SK-N-SH (cell line): ENCODE measurements at regions not wholly inside any gene's neighbourhood (a gene's known extent, or its start where the extent isn't known, plus 50 kb on each side); places are given as distances from the start of the nearest gene placed in this dataset.

Source experiments
- CTCF ChIA-PET: fragments of 300-600, 350-600 bp; formaldehyde crosslinking; extraction: SDS; loops from one replicate; lab custom pipeline; 2021; lab: Yijun Ruan, JAX
- POLR2A ChIA-PET: fragments of 350-600 bp; sonication (Branson Sonifier 250); formaldehyde crosslinking; extraction: SDS; loops from one replicate; lab custom pipeline; 2020; ENCODE audit warnings: antibody characterized with exemption, inconsistent platforms; lab: Yijun Ruan, JAX
- DNase-seq: peaks from one replicate; pipeline ENCODE4 v3.0.0; 2012
- H2AFZ ChIP-seq: fragments of 200-600 bp; sonication (generic); 2 replicates; pipeline ENCODE4 v1.8.1; 2016; ENCODE audit warnings: antibody characterized with exemption, mild to moderate bottlenecking, low read depth
- H3F3A ChIP-seq: fragments of 200-600 bp; sonication (generic); replicated peaks from 2 replicates; pipeline ENCODE3; 2016; ENCODE audit warnings: antibody characterized with exemption, mild to moderate bottlenecking; ENCODE audit not compliant: insufficient read depth
- H3K27ac ChIP-seq, 2 experiments: fragments of 200-500 bp in 1 of 2; fragments of 200-600 bp in 1 of 2; sonication (Bioruptor generic) in 1 of 2; sonication (generic), shearing (Covaris generic) in 1 of 2; 2 replicates each; pipeline versions ENCODE4 v1.5.1 to v1.6.1; 2014 to 2016; ENCODE audit warnings: low read depth in 2 of 2, inconsistent platforms in 1 of 2, low read length in 1 of 2, mild to moderate bottlenecking in 1 of 2, mixed read lengths in 1 of 2
- H3K27me3 ChIP-seq: fragments of 200-600 bp; sonication (generic), shearing (Covaris generic); 2 replicates; pipeline ENCODE4 v1.6.1; 2016; ENCODE audit warnings: mixed run types; ENCODE audit not compliant: insufficient read depth
- H3K36me3 ChIP-seq, 2 experiments: fragments of 200-500 bp in 1 of 2; fragments of 200-600 bp in 1 of 2; sonication (Bioruptor generic) in 1 of 2; sonication (generic) in 1 of 2; replicated peaks in 1 of 2; 2 replicates each; pipeline versions ENCODE3 to v1.5.1; 2014 to 2016; ENCODE audit warnings: low read length in 1 of 2, mild to moderate bottlenecking in 1 of 2; ENCODE audit not compliant: insufficient read depth in 2 of 2, control insufficient read depth in 1 of 2
- H3K4me1 ChIP-seq, 2 experiments: fragments of 200-500 bp in 1 of 2; fragments of 200-600 bp in 1 of 2; sonication (Bioruptor generic) in 1 of 2; sonication (generic), shearing (Covaris generic) in 1 of 2; 2 replicates each; pipeline versions ENCODE4 v1.5.1 to v1.6.1; 2014 to 2016; ENCODE audit warnings: low read depth in 1 of 2, low read length in 1 of 2, mixed run types in 1 of 2; ENCODE audit not compliant: insufficient read depth in 2 of 2, control insufficient read depth in 1 of 2
- H3K4me2 ChIP-seq: fragments of 200-600 bp; sonication (generic), shearing (Covaris generic); 2 replicates; pipeline ENCODE4 v1.6.1; 2017; ENCODE audit warnings: mixed run types
- H3K4me3 ChIP-seq, 2 experiments: fragments of 200-500 bp in 1 of 2; fragments of 200-600 bp in 1 of 2; sonication (Bioruptor generic) in 1 of 2; sonication (generic), shearing (Covaris generic) in 1 of 2; 2 replicates each; pipeline versions ENCODE4 v1.5.1 to v1.8.1; 2014 to 2016; ENCODE audit warnings: low read depth in 2 of 2, inconsistent platforms in 1 of 2, low read length in 1 of 2, mild to moderate bottlenecking in 1 of 2, mixed read lengths in 1 of 2, moderate library complexity in 1 of 2
- H3K79me2 ChIP-seq: fragments of 200-600 bp; sonication (generic); 2 replicates; pipeline ENCODE4 v1.8.1; 2017; ENCODE audit warnings: mild to moderate bottlenecking; ENCODE audit not compliant: insufficient read depth
- H3K9ac ChIP-seq: fragments of 200-600 bp; sonication (generic); 2 replicates; pipeline ENCODE4 v1.6.1; 2017; ENCODE audit warnings: mixed run types
- H3K9me2 ChIP-seq: fragments of 200-600 bp; sonication (generic); 2 replicates; pipeline ENCODE4 v1.6.1; 2017; ENCODE audit warnings: mixed run types
- H3K9me3 ChIP-seq: fragments of 200-600 bp; sonication (generic); 2 replicates; pipeline ENCODE4 v1.6.1; 2017; ENCODE audit warnings: mixed run types, mild to moderate bottlenecking, moderate library complexity
- H4K20me1 ChIP-seq: fragments of 200-600 bp; sonication (generic); 2 replicates; pipeline ENCODE4 v1.6.1; 2017; ENCODE audit warnings: mild to moderate bottlenecking, mixed run types; ENCODE audit not compliant: insufficient read depth
- CHD2 ChIP-seq: fragments of 150-350 bp; IDR thresholded peaks from 2 replicates; pipeline ENCODE4 v1.6.1; 2018; ENCODE audit warnings: low read length; ENCODE audit not compliant: partially characterized antibody
- EP300 ChIP-seq, 2 experiments: IDR thresholded peaks; 2 replicates each; pipeline versions ENCODE4 v1.4.0 to v1.6.1; 2012; ENCODE audit warnings: borderline replicate concordance in 1 of 2, low read depth in 1 of 2, low read length in 1 of 2
- FOSL2 ChIP-seq: IDR thresholded peaks from 2 replicates; pipeline ENCODE4 v1.4.0; 2012; ENCODE audit warnings: low read depth, mild to moderate bottlenecking, moderate library complexity, borderline replicate concordance
- FOXJ3 ChIP-seq: sonication (generic); formaldehyde crosslinking; IDR thresholded peaks from 2 replicates; pipeline ENCODE4 v1.5.1; 2020; ENCODE audit warnings: mild to moderate bottlenecking, missing genetic modification reagents
- FOXM1 ChIP-seq: IDR thresholded peaks from 2 replicates; pipeline ENCODE4 v1.4.0; 2012; ENCODE audit warnings: low read depth, mild to moderate bottlenecking
- GATA2 ChIP-seq: sonication (generic); formaldehyde crosslinking; IDR thresholded peaks from 2 replicates; pipeline ENCODE4 v1.5.0; 2020; ENCODE audit warnings: mild to moderate bottlenecking, missing genetic modification reagents
- JUND ChIP-seq: IDR thresholded peaks from 2 replicates; pipeline ENCODE4 v1.4.0; 2012
- MEF2A ChIP-seq: IDR thresholded peaks from 2 replicates; pipeline ENCODE4 v1.4.0; 2012; ENCODE audit warnings: low read depth, borderline replicate concordance
- MXI1 ChIP-seq: IDR thresholded peaks from 2 replicates; pipeline ENCODE4 v1.6.1; 2012; ENCODE audit warnings: mild to moderate bottlenecking, low read depth, low read length, improper control_type of control experiment
- NFIC ChIP-seq: IDR thresholded peaks from 2 replicates; pipeline ENCODE4 v1.4.0; 2012; ENCODE audit warnings: borderline replicate concordance
- PBX3 ChIP-seq: IDR thresholded peaks from 2 replicates; pipeline ENCODE4; 2012
- POLR2AphosphoS5 ChIP-seq: IDR thresholded peaks from 2 replicates; pipeline ENCODE4 v1.6.1; 2012; ENCODE audit warnings: low read depth, low read length
- RXRA ChIP-seq: IDR thresholded peaks from 2 replicates; pipeline ENCODE4 v1.4.0; 2012; ENCODE audit warnings: low read depth, mild to moderate bottlenecking, borderline replicate concordance
- TAF1 ChIP-seq: IDR thresholded peaks from 2 replicates; pipeline ENCODE4 v1.6.1; 2012; ENCODE audit warnings: low read depth, mild to moderate bottlenecking, low read length, moderate library complexity, borderline replicate concordance
- TCF12 ChIP-seq: IDR thresholded peaks from 2 replicates; pipeline ENCODE4 v1.4.0; 2012
- TEAD4 ChIP-seq: IDR thresholded peaks from 2 replicates; pipeline ENCODE4 v1.4.0; 2012; ENCODE audit warnings: mild to moderate bottlenecking, borderline replicate concordance; ENCODE audit not compliant: insufficient read depth
- YY1 ChIP-seq: IDR thresholded peaks from 2 replicates; pipeline ENCODE4 v1.4.0; 2012; ENCODE audit warnings: low read depth, mild to moderate bottlenecking
- ZBTB33 ChIP-seq: IDR thresholded peaks from 2 replicates; pipeline ENCODE4 v1.4.0; 2012; ENCODE audit warnings: low read depth, borderline replicate concordance
- WGBS: methylation state at CpG from one replicate; pipeline ENCODE4 v1.1.6; 2017; ENCODE audit warnings: low lambda C conversion rate; 5-methylcytosine and 5-hydroxymethylcytosine counted together

- H3K27me3 ChIP-seq: no peaks in the 10 kb centered on the region
- no peak overlapping the region for H2AFZ ChIP-seq
- no peaks in the 10 kb centered on the region for H3K9me3 ChIP-seq
- H3K9me2 ChIP-seq: no peaks in the 10 kb centered on the region
- no peaks in the 10 kb centered on the region for H3F3A ChIP-seq
- peak; percentile 84 for TF ChIP-seq NFIC
- TF ChIP-seq RXRA: peak; percentile 75; the same call in 1 of the 2 replicates
- TF ChIP-seq EP300 (IDR thresholded peaks at IDR 0.05; ENCODE audit: borderline replicate concordance in 1 of 2, low read depth in 1 of 2, low read length in 1 of 2): peak; percentile 73 to 91
- no peak for TF ChIP-seq FOXJ3
- peak; percentile 61 for TF ChIP-seq POLR2AphosphoS5
- TF ChIP-seq PBX3: peak; percentile 86
- peak; percentile 91 for TF ChIP-seq TEAD4
- 0 out of 2 replicates have a peak, but pooled peaks have one; percentile 17 for TF ChIP-seq MEF2A
- TF ChIP-seq FOSL2: peak; percentile 47
- TF ChIP-seq FOXM1: peak; percentile 89; the same call in 1 of the 2 replicates
- peak; percentile 78 for TF ChIP-seq JUND
- TF ChIP-seq YY1: no peak
- 0 out of 2 replicates have a peak, but pooled peaks have one; percentile 24 for TF ChIP-seq TAF1
- TF ChIP-seq CHD2: no peak
- TF ChIP-seq MXI1: no peak
- peak; percentile 64 for TF ChIP-seq GATA2
- peak; percentile 37; the same call in 1 of the 2 replicates for TF ChIP-seq ZBTB33
- peak; percentile 90 for TF ChIP-seq TCF12
- peak; percentile 44 for DNase-seq
- peak overlapping the region; percentile 59 to 77 for H3K27ac ChIP-seq
- H3K36me3 ChIP-seq: no peaks in the 10 kb centered on the region
- CTCF ChIA-PET: interaction anchor here (1.0 to 1.6 kb wide), 4 partner anchors 14 to 89 kb away, joined by 3 to 14 read pairs (median 4); no protein-coding TSS in a partner anchor
- 44% methylated on average over 2 of the region's 2 CpGs for WGBS
- POLR2A ChIA-PET: no interaction called here
- no peak overlapping the region for H3K9ac ChIP-seq
- peaks cover 0 to 2% of the 10 kb centered on the region in 2 experiments; a peak in 2 of 4 replicates for H3K4me1 ChIP-seq
- H4K20me1 ChIP-seq: no peaks in the 10 kb centered on the region
- H3K4me3 ChIP-seq: no peak overlapping the region
- no peak overlapping the region for H3K4me2 ChIP-seq
- no peaks in the 10 kb centered on the region for H3K79me2 ChIP-seq
Observed at GRCh38 chr13:91166714-91167511, 180.6 kb upstream of the MIR17HG start.
